Neural cell (in vitro differentiated cells): ENCODE measurements at regions not wholly inside any gene's neighbourhood (a gene's known extent, or its start where the extent isn't known, plus 50 kb on each side); places are given as distances from the start of the nearest gene placed in this dataset.

ENCODE experiments used
- H2AFZ ChIP-seq: fragments of 200-600, 300-800 bp; sonication (generic), shearing (Covaris generic); 2 replicates; pipeline ENCODE4 v1.6.0; 2014; ENCODE audit warnings: low read depth, mild to moderate bottlenecking, antibody characterized with exemption, low read length, moderate library complexity
- H3F3A ChIP-seq: fragments of 200-600 bp; shearing (Covaris generic); 2 replicates; pipeline ENCODE4 v1.6.1; 2016; ENCODE audit warnings: mild to moderate bottlenecking, moderate library complexity, mixed read lengths, antibody characterized with exemption, low read length; ENCODE audit not compliant: insufficient read depth, poor library complexity, severe bottlenecking
- H3K27ac ChIP-seq: fragments of 200-600, 300-800 bp; sonication (generic), shearing (Covaris generic); 2 replicates; pipeline ENCODE4 v1.5.1; 2014; ENCODE audit warnings: mild to moderate bottlenecking, low read length, moderate library complexity
- H3K27me3 ChIP-seq: fragments of 300-800, 200-600 bp; sonication (generic), shearing (Covaris generic); 2 replicates; pipeline ENCODE4 v1.6.0; 2014; ENCODE audit warnings: mild to moderate bottlenecking, low read depth, low read length, moderate library complexity; ENCODE audit not compliant: insufficient read depth
- H3K36me3 ChIP-seq: fragments of 300-800, 200-600 bp; sonication (generic), shearing (Covaris generic); 2 replicates; pipeline ENCODE4 v1.5.1; 2014; ENCODE audit warnings: mild to moderate bottlenecking, antibody characterized with exemption, low read length, moderate library complexity; ENCODE audit not compliant: insufficient read depth
- H3K4me2 ChIP-seq: fragments of 300-800, 200-600 bp; sonication (generic), shearing (Covaris generic); 2 replicates; pipeline ENCODE4 v1.6.0; 2014; ENCODE audit warnings: mild to moderate bottlenecking, low read length
- H3K4me3 ChIP-seq: fragments of 300-800, 200-600 bp; sonication (generic), shearing (Covaris generic); 2 replicates; pipeline ENCODE4 v1.5.1; 2014; ENCODE audit warnings: mild to moderate bottlenecking, low read length, moderate library complexity
- H3K79me2 ChIP-seq: fragments of 200-600 bp; shearing (Covaris generic); replicated peaks from 2 replicates; pipeline ENCODE4 v1.6.0; 2014; ENCODE audit warnings: mild to moderate bottlenecking, low read length, moderate library complexity; ENCODE audit not compliant: insufficient read depth
- H3K9ac ChIP-seq: fragments of 300-800, 200-600 bp; sonication (generic), shearing (Covaris generic); 2 replicates; pipeline ENCODE4 v1.6.1; 2016; ENCODE audit warnings: mild to moderate bottlenecking, low read length, mixed read lengths
- H3K9me2 ChIP-seq: fragments of 200-600 bp; shearing (Covaris generic); 2 replicates; pipeline ENCODE4 v1.6.1; 2016; ENCODE audit warnings: mild to moderate bottlenecking, low read length, mixed read lengths; ENCODE audit not compliant: insufficient read depth
- H3K9me3 ChIP-seq: fragments of 200-600, 300-800 bp; sonication (generic), shearing (Covaris generic); 2 replicates; pipeline ENCODE4 v1.6.1; 2016; ENCODE audit warnings: mild to moderate bottlenecking, mixed run types, low read length, moderate library complexity, mixed read lengths
- H4K20me1 ChIP-seq: fragments of 200-600 bp; shearing (Covaris generic); 2 replicates; pipeline ENCODE4 v1.6.1; 2016; ENCODE audit warnings: mild to moderate bottlenecking, mixed run types; ENCODE audit not compliant: insufficient read depth
- CTCF ChIP-seq: fragments of 450-650 bp; IDR thresholded peaks from 2 replicates; pipeline ENCODE4 v1.5.1; 2014; ENCODE audit warnings: antibody characterized with exemption, mild to moderate bottlenecking, moderate library complexity; ENCODE audit not compliant: poor library complexity, severe bottlenecking
- EP300 ChIP-seq: fragments of 450-650 bp; conservative IDR thresholded peaks from 2 replicates; pipeline ENCODE4 v1.6.1; 2014; ENCODE audit warnings: antibody characterized with exemption, mild to moderate bottlenecking, moderate library complexity; ENCODE audit not compliant: poor library complexity, severe bottlenecking
- EZH2 ChIP-seq: fragments of 200-600, 300-800 bp; shearing (Covaris generic), sonication (generic); IDR thresholded peaks from 2 replicates; pipeline ENCODE4 v1.6.1; 2014; ENCODE audit warnings: antibody characterized with exemption, low read length, borderline replicate concordance, mild to moderate bottlenecking; ENCODE audit not compliant: insufficient read depth, poor library complexity, severe bottlenecking
- MXI1 ChIP-seq: fragments of 450-650 bp; conservative IDR thresholded peaks from 2 replicates; pipeline ENCODE4 v1.6.1; 2014; ENCODE audit warnings: antibody characterized with exemption, mild to moderate bottlenecking; ENCODE audit not compliant: poor library complexity, severe bottlenecking
- POLR2AphosphoS5 ChIP-seq: IDR thresholded peaks from 2 replicates; pipeline ENCODE4 v1.6.1; 2012
- RAD21 ChIP-seq: fragments of 450-650 bp; conservative IDR thresholded peaks from 2 replicates; pipeline ENCODE4 v1.6.1; 2014; ENCODE audit warnings: antibody characterized with exemption, mild to moderate bottlenecking, moderate library complexity
- REST ChIP-seq: IDR thresholded peaks from 2 replicates; pipeline ENCODE4 v1.6.1; 2012; ENCODE audit warnings: borderline replicate concordance
- SMC3 ChIP-seq: fragments of 450-650 bp; conservative IDR thresholded peaks from 2 replicates; pipeline ENCODE4 v1.6.1; 2014; ENCODE audit warnings: antibody characterized with exemption, mild to moderate bottlenecking, moderate library complexity; ENCODE audit not compliant: poor library complexity
- TAF1 ChIP-seq: IDR thresholded peaks from 2 replicates; pipeline ENCODE4 v1.6.1; 2012; ENCODE audit warnings: low read depth

GRCh38 chr9:65405253-65405652, 120.2 kb upstream of the FOXD4L5 start:
- H3K9me3 ChIP-seq = no peaks in the 10 kb centered on the region
- H3K4me2 ChIP-seq = no peak overlapping the region
- no peaks in the 10 kb centered on the region for H3F3A ChIP-seq
- H3K27ac ChIP-seq = no peak overlapping the region
- H2AFZ ChIP-seq = no peak overlapping the region
- H3K36me3 ChIP-seq = no peaks in the 10 kb centered on the region
- TF ChIP-seq EP300 (no peak), TAF1 (no peak), EZH2 (no peak), POLR2AphosphoS5 (no peak), SMC3 (no peak), CTCF (no peak), RAD21 (no peak), REST (no peak)
- no peaks in the 10 kb centered on the region for H3K27me3 ChIP-seq
- no peak overlapping the region for H3K4me3 ChIP-seq
- no peaks in the 10 kb centered on the region for H4K20me1 ChIP-seq
- no peaks in the 10 kb centered on the region for H3K79me2 ChIP-seq
- no peaks in the 10 kb centered on the region for H3K9me2 ChIP-seq
- H3K9ac ChIP-seq = no peak overlapping the region

GRCh38 chr9:65404232-65405006, 119.4 kb upstream of the FOXD4L5 start:
- H3K4me2 ChIP-seq = no peak overlapping the region
- no peaks in the 10 kb centered on the region for H4K20me1 ChIP-seq
- H3K9me3 ChIP-seq = no peaks in the 10 kb centered on the region
- H3K4me3 ChIP-seq = no peak overlapping the region
- no peaks in the 10 kb centered on the region for H3K36me3 ChIP-seq
- H3K9me2 ChIP-seq = no peaks in the 10 kb centered on the region
- H3K79me2 ChIP-seq = no peaks in the 10 kb centered on the region
- no peak overlapping the region for H3K27ac ChIP-seq
- H3F3A ChIP-seq = no peaks in the 10 kb centered on the region
- no peak overlapping the region for H2AFZ ChIP-seq
- H3K27me3 ChIP-seq = no peaks in the 10 kb centered on the region
- no peak overlapping the region for H3K9ac ChIP-seq
- TF ChIP-seq EP300 (no peak), MXI1 (no peak)
